Activated effector memory CD4-positive, alpha-beta T cell treated with anti-CD3 and anti-CD28 coated beads, Interleukin-2, amount 50 U/mL, for 16 hours (primary cell): ENCODE measurements at regions not wholly inside any gene's neighbourhood (a gene's known extent, or its start where the extent isn't known, plus 50 kb on each side); places are given as distances from the start of the nearest gene placed in this dataset.
"Not testable (repeated sequence)": the region's sequence is repeated elsewhere in the genome, so short reads cannot be mapped to it uniquely, and the experiment has no call there.

Experiments used
- DNase-seq: peaks from one replicate; pipeline ENCODE4 v3.0.0-alpha.2; 2020

GRCh38 chr7:10501206-10501884 lies 472.3 kb upstream of the PHF14 start:
- DNase-seq = not testable (repeated sequence)

- no peak for DNase-seq
Measured at GRCh38 chr7:10507032-10507431, 466.6 kb upstream of the PHF14 start.

GRCh38 chr7:10521306-10521705 lies 452.4 kb upstream of the PHF14 start:
- DNase-seq = no peak

GRCh38 chr7:10533429-10533828 lies 440.2 kb upstream of the PHF14 start:
- not testable (repeated sequence) for DNase-seq

- no peak for DNase-seq
Measured at GRCh38 chr7:10536561-10536960, 437.1 kb upstream of the PHF14 start.

GRCh38 chr7:10537764-10538163 lies 435.9 kb upstream of the PHF14 start:
- no peak for DNase-seq

GRCh38 chr7:10557375-10557774 lies 416.3 kb upstream of the PHF14 start:
- no peak for DNase-seq

- DNase-seq = no peak
Measured at GRCh38 chr7:10560497-10560896, 413.2 kb upstream of the PHF14 start.

- no peak for DNase-seq
Measured at GRCh38 chr7:10568891-10569290, 404.8 kb upstream of the PHF14 start.

- no peak for DNase-seq
Measured at GRCh38 chr7:10571759-10572158, 401.9 kb upstream of the PHF14 start.

GRCh38 chr7:10577866-10578374 lies 395.8 kb upstream of the PHF14 start:
- no peak for DNase-seq

GRCh38 chr7:10579561-10579960 lies 394.1 kb upstream of the PHF14 start:
- no peak for DNase-seq

- no peak for DNase-seq
Measured at GRCh38 chr7:10584886-10585285, 388.8 kb upstream of the PHF14 start.

GRCh38 chr7:10588084-10588483 lies 385.6 kb upstream of the PHF14 start:
- no peak for DNase-seq

- DNase-seq = no peak
Measured at GRCh38 chr7:10592604-10593003, 381.1 kb upstream of the PHF14 start.

GRCh38 chr7:10593080-10593479 lies 380.6 kb upstream of the PHF14 start:
- DNase-seq = no peak

GRCh38 chr7:10596827-10597226 lies 376.8 kb upstream of the PHF14 start:
- no peak for DNase-seq

- no peak for DNase-seq
Measured at GRCh38 chr7:10604128-10604527, 369.5 kb upstream of the PHF14 start.

GRCh38 chr7:10612950-10613349 lies 360.7 kb upstream of the PHF14 start:
- DNase-seq = no peak

- no peak for DNase-seq
Measured at GRCh38 chr7:10618953-10619352, 354.7 kb upstream of the PHF14 start.

- no peak for DNase-seq
Measured at GRCh38 chr7:10632712-10633111, 341.0 kb upstream of the PHF14 start.

GRCh38 chr7:10634239-10634638 lies 339.4 kb upstream of the PHF14 start:
- DNase-seq = no peak

- no peak for DNase-seq
Measured at GRCh38 chr7:10637991-10638390, 335.7 kb upstream of the PHF14 start.

- DNase-seq = no peak
Measured at GRCh38 chr7:10643545-10643944, 330.1 kb upstream of the PHF14 start.

GRCh38 chr7:10644849-10645248 lies 328.8 kb upstream of the PHF14 start:
- DNase-seq = no peak
